Karpas-422 (cell line): ENCODE measurements at regions not wholly inside any gene's neighbourhood (a gene's known extent, or its start where the extent isn't known, plus 50 kb on each side); places are given as distances from the start of the nearest gene placed in this dataset.
"Not testable (repeated sequence)": the region's sequence is repeated elsewhere in the genome, so short reads cannot be mapped to it uniquely, and the experiment has no call there.

ENCODE experiments used
- DNase-seq: peaks from one replicate; pipeline ENCODE4 v3.0.0-alpha.2; 2015
- H2AFZ ChIP-seq: fragments of 200-600 bp; sonication (generic); 2 replicates; pipeline ENCODE4 v1.6.1; 2014; ENCODE audit warnings: antibody characterized with exemption, low read length, mixed read lengths
- H3K27ac ChIP-seq: fragments of 200-600 bp; sonication (generic); 2 replicates; pipeline ENCODE4 v1.5.1; 2014; ENCODE audit warnings: mild to moderate bottlenecking, low read length, moderate library complexity
- H3K27me3 ChIP-seq: fragments of 200-600 bp; sonication (generic); 2 replicates; pipeline ENCODE4 v1.6.1; 2014; ENCODE audit warnings: low read length, mixed read lengths
- H3K36me3 ChIP-seq: fragments of 200-600 bp; sonication (generic); 2 replicates; pipeline ENCODE4 v1.6.1; 2014; ENCODE audit warnings: low read length, mixed read lengths; ENCODE audit not compliant: insufficient read depth
- H3K4me1 ChIP-seq: fragments of 200-600 bp; sonication (generic); 2 replicates; pipeline ENCODE4 v1.6.1; 2014; ENCODE audit warnings: mild to moderate bottlenecking, low read length, mixed read lengths
- H3K4me2 ChIP-seq: fragments of 200-600 bp; sonication (generic); 2 replicates; pipeline ENCODE4 v1.6.1; 2014; ENCODE audit warnings: low read length, low read depth, mild to moderate bottlenecking; ENCODE audit not compliant: poor library complexity, severe bottlenecking
- H3K4me3 ChIP-seq: fragments of 200-600 bp; sonication (generic); 2 replicates; pipeline ENCODE4 v1.5.1; 2014; ENCODE audit warnings: mild to moderate bottlenecking, antibody characterized with exemption, low read length, mixed read lengths
- H3K79me2 ChIP-seq: fragments of 200-600 bp; sonication (generic); 2 replicates; pipeline ENCODE4 v1.6.1; 2014; ENCODE audit warnings: mild to moderate bottlenecking, low read length, mixed read lengths
- H3K9ac ChIP-seq: fragments of 200-600 bp; sonication (generic); 2 replicates; pipeline ENCODE4 v1.6.0; 2014; ENCODE audit warnings: low read length
- H3K9me2 ChIP-seq: fragments of 200-600 bp; sonication (generic), shearing (Covaris generic); replicated peaks from 2 replicates; pipeline ENCODE4 v1.6.0; 2014; ENCODE audit warnings: mild to moderate bottlenecking, low read length, moderate library complexity; ENCODE audit not compliant: insufficient read depth
- H3K9me3 ChIP-seq: fragments of 300-700, 200-600 bp; sonication (generic); 2 replicates; pipeline ENCODE4 v1.6.1; 2014; ENCODE audit warnings: low read length, mixed read lengths
- H4K20me1 ChIP-seq: fragments of 200-600 bp; sonication (generic); 2 replicates; pipeline ENCODE4 v1.6.1; 2014; ENCODE audit warnings: mild to moderate bottlenecking, antibody characterized with exemption, low read length, low read depth; ENCODE audit not compliant: insufficient read depth

DNA sequence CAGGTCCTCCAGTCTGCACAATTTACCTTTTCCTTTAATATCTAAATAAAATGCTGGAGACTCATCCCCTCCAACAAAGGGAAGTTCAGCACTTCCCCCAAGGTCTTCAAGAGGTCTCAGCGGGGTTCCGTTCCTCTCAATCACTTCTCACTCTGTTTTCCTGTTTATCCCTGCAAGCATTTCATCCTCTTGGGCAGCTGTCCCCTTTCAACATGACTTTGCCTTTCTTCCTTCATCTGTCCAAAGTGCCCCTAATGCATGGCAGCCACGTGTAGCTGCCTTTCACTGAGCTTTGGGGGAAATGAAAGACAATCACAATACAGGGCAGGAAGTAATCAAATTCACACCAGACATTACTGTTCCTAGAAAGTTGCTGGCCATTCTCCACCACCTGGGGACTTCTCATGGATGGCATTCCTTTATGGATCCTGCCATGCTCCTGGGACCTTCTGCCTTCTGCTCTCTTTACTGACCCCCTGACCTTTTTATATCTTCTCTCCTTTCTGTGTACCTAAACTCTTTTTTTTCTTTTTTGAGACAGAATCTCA, 79.7 kb upstream of the USP9X start:
- peaks cover 4% of the 10 kb centered on the region; the same call in 1 of the 2 replicates for H3K4me1 ChIP-seq
- H3K4me2 ChIP-seq, result no peak overlapping the region
- no peak for DNase-seq
- H3K9me3 ChIP-seq, result no peaks in the 10 kb centered on the region
- H2AFZ ChIP-seq, result no peak overlapping the region
- H3K79me2 ChIP-seq, result no peaks in the 10 kb centered on the region
- H3K4me3 ChIP-seq, result no peak overlapping the region
- H3K9me2 ChIP-seq, result no peaks in the 10 kb centered on the region
- H3K36me3 ChIP-seq, result no peaks in the 10 kb centered on the region
- no peaks in the 10 kb centered on the region for H4K20me1 ChIP-seq
- H3K9ac ChIP-seq, result no peak overlapping the region
- no peaks in the 10 kb centered on the region for H3K27me3 ChIP-seq
- H3K27ac ChIP-seq, result no peak overlapping the region

GRCh38 chrX:41009850-41010846, 75.1 kb upstream of the USP9X start:
- Histone ChIP-seq H3K27me3 (no peaks in the 10 kb centered on the region), H3K4me1 (peaks cover 4% of the 10 kb centered on the region; the same call in 1 of the 2 replicates), H3K4me2 (no peak overlapping the region), H3K9ac (no peak overlapping the region), H4K20me1 (no peaks in the 10 kb centered on the region), H2AFZ (peak overlapping the region; percentile 16; the same call in 1 of the 2 replicates), H3K9me3 (no peaks in the 10 kb centered on the region), H3K27ac (no peak overlapping the region), H3K4me3 (0 out of 2 replicates have a peak overlapping the region, but pooled peaks have one; percentile 25), H3K9me2 (no peaks in the 10 kb centered on the region), H3K36me3 (no peaks in the 10 kb centered on the region), H3K79me2 (no peaks in the 10 kb centered on the region)
- DNase-seq, result no peak

DNA sequence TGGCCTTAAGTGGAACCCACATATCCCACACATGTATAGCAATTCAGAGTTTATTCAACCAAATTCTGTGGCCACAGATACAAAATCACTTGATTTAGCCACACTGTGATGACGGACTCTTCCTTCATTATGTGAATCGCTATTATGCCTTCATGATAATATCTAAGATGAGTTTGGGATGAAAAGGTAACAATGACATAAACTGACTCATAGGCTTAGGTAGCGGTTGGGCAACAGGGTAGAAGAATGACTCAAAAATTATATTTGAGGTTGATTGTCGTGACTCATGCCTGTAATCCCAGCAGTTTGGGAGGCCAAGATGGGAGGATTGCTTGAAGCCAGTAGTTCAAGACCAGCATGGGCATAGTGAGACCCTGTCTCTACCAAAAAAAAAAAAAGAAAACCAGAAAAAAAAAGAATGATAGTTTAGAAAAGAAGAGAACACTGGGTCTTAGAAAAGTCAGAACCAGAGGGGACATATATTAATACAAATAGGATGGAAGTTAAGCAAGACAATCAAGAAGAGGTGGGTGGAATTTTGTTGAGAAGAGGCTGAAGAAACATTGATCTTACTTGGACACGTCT, 70.4 kb upstream of the USP9X start:
- Histone ChIP-seq H3K4me2 (no peak overlapping the region), H2AFZ (no peak overlapping the region)

DNA sequence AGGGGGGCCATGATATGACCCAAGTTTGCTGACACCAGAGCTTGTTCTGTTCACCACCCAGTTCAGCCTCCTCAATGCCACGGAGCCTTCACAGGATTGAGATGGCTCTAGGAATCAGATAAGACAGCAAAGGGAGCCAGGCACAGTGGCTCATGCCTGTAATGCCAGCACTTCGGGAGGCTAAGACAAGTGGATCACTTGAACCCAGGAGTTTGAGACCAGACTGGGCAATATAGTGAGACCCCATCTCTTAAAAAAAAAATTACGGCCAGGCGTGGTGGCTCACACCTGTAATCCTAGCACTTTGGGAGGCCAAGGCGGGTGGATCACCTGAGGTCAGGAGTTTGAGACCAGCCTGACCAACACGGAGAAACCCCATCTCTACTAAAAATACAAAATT, 67.5 kb upstream of the USP9X start:
- not testable (repeated sequence) for H3K27ac ChIP-seq, H3K9me2 ChIP-seq, H3K27me3 ChIP-seq, DNase-seq, H4K20me1 ChIP-seq, H3K9ac ChIP-seq, H3K79me2 ChIP-seq, H2AFZ ChIP-seq, H3K36me3 ChIP-seq, H3K4me2 ChIP-seq, H3K4me3 ChIP-seq, H3K9me3 ChIP-seq, H3K4me1 ChIP-seq

More for the DNA sequence above, 70.4 kb upstream of the USP9X start:
- Histone ChIP-seq H3K9ac (no peak overlapping the region), H3K79me2 (no peaks in the 10 kb centered on the region), H3K4me3 (no peak overlapping the region), H4K20me1 (no peaks in the 10 kb centered on the region), H3K27me3 (no peaks in the 10 kb centered on the region), H3K9me2 (no peaks in the 10 kb centered on the region), H3K4me1 (peaks cover 3% of the 10 kb centered on the region; the same call in 1 of the 2 replicates), H3K36me3 (no peaks in the 10 kb centered on the region), H3K9me3 (no peaks in the 10 kb centered on the region), H3K27ac (no peak overlapping the region)
- no peak for DNase-seq

- not testable (repeated sequence) for H3K4me1 ChIP-seq, DNase-seq, H3K36me3 ChIP-seq, H4K20me1 ChIP-seq, H2AFZ ChIP-seq, H3K4me3 ChIP-seq, H3K9me3 ChIP-seq, H3K9me2 ChIP-seq, H3K27me3 ChIP-seq, H3K4me2 ChIP-seq, H3K79me2 ChIP-seq, H3K27ac ChIP-seq, H3K9ac ChIP-seq
Measured at GRCh38 chrX:41018391-41019040, 66.7 kb upstream of the USP9X start.

- Histone ChIP-seq H3K9me3 (no peaks in the 10 kb centered on the region), H4K20me1 (no peaks in the 10 kb centered on the region), H3K27ac (no peak overlapping the region), H3K4me3 (no peak overlapping the region), H3K79me2 (no peaks in the 10 kb centered on the region), H3K27me3 (no peaks in the 10 kb centered on the region), H3K9me2 (no peaks in the 10 kb centered on the region), H3K36me3 (no peaks in the 10 kb centered on the region), H2AFZ (no peak overlapping the region), H3K9ac (no peak overlapping the region), H3K4me1 (no peaks in the 10 kb centered on the region), H3K4me2 (no peak overlapping the region)
- no peak for DNase-seq
Measured at GRCh38 chrX:41019041-41019392, 66.2 kb upstream of the USP9X start.

GRCh38 chrX:41022566-41022965, 62.7 kb upstream of the USP9X start:
- H3K9ac ChIP-seq, result no peak overlapping the region
- no peaks in the 10 kb centered on the region for H3K9me3 ChIP-seq
- H4K20me1 ChIP-seq, result no peaks in the 10 kb centered on the region
- peaks cover 11% of the 10 kb centered on the region; the same call in 1 of the 2 replicates for H3K4me1 ChIP-seq
- DNase-seq, result no peak
- no peaks in the 10 kb centered on the region for H3K36me3 ChIP-seq
- no peak overlapping the region for H3K27ac ChIP-seq
- H3K27me3 ChIP-seq, result no peaks in the 10 kb centered on the region
- H3K9me2 ChIP-seq, result no peaks in the 10 kb centered on the region
- H2AFZ ChIP-seq, result no peak overlapping the region
- H3K4me2 ChIP-seq, result no peak overlapping the region
- H3K79me2 ChIP-seq, result no peaks in the 10 kb centered on the region
- H3K4me3 ChIP-seq, result no peak overlapping the region

GRCh38 chrX:41023098-41023497, 62.1 kb upstream of the USP9X start:
- Histone ChIP-seq H3K79me2 (no peaks in the 10 kb centered on the region), H3K4me2 (no peak overlapping the region), H2AFZ (no peak overlapping the region), H3K27ac (no peak overlapping the region), H3K9me2 (no peaks in the 10 kb centered on the region), H4K20me1 (no peaks in the 10 kb centered on the region), H3K9ac (no peak overlapping the region), H3K4me1 (peaks cover 11% of the 10 kb centered on the region; the same call in 1 of the 2 replicates), H3K36me3 (no peaks in the 10 kb centered on the region), H3K4me3 (no peak overlapping the region), H3K27me3 (no peaks in the 10 kb centered on the region), H3K9me3 (no peaks in the 10 kb centered on the region)
- DNase-seq, result no peak
